ENCODE measurements at regions not wholly inside any gene's neighbourhood (a gene's known extent, or its start where the extent isn't known, plus 50 kb on each side); places are given as distances from the start of the nearest gene placed in this dataset.
A peak's percentile ranks its signal among the peaks of the same experiment; 100 is the strongest.

- no peak for DNase-seq (ENCODE audit: extremely low spot score, insufficient read length, low read depth)
- no peak for FAIRE-seq
Observed at GRCh38 chr9:129395633-129396364, 217.7 kb upstream of the IER5L start.

- FAIRE-seq (no peak), DNase-seq (ENCODE audit: extremely low spot score, insufficient read length, low read depth) (no peak)
Observed at GRCh38 chr9:129394886-129395279, 216.8 kb upstream of the IER5L start.

- FAIRE-seq, result no peak
- no peak for DNase-seq (ENCODE audit: extremely low spot score, insufficient read length, low read depth)
Observed at GRCh38 chr9:129394061-129394885, 216.2 kb upstream of the IER5L start.

GRCh38 chr9:129393064-129393463, 215.0 kb upstream of the IER5L start:
- FAIRE-seq (no peak), DNase-seq (ENCODE audit: extremely low spot score, insufficient read length, low read depth) (no peak)

- FAIRE-seq, result no peak
Observed at GRCh38 chr9:129392093-129392541, 214.1 kb upstream of the IER5L start.

GRCh38 chr9:129391221-129391661, 213.2 kb upstream of the IER5L start:
- no peak for FAIRE-seq
- no peak for DNase-seq (ENCODE audit: extremely low spot score, insufficient read length, low read depth)

More at GRCh38 chr9:129392093-129392541, 214.1 kb upstream of the IER5L start:
- no peak for DNase-seq (ENCODE audit: extremely low spot score, insufficient read length, low read depth)

- FAIRE-seq, result no peak
Observed at GRCh38 chr9:129390541-129390940, 212.5 kb upstream of the IER5L start.

GRCh38 chr9:129387822-129388221, 209.8 kb upstream of the IER5L start:
- FAIRE-seq (no peak), DNase-seq (ENCODE audit: extremely low spot score, insufficient read length, low read depth) (no peak)

More at GRCh38 chr9:129390541-129390940, 212.5 kb upstream of the IER5L start:
- DNase-seq (ENCODE audit: extremely low spot score, insufficient read length, low read depth), result no peak

GRCh38 chr9:129386812-129387177, 208.7 kb upstream of the IER5L start:
- FAIRE-seq, result no peak

GRCh38 chr9:129385211-129385934, 207.3 kb upstream of the IER5L start:
- no peak for DNase-seq (ENCODE audit: extremely low spot score, insufficient read length, low read depth)
- FAIRE-seq, result no peak

More at GRCh38 chr9:129386812-129387177, 208.7 kb upstream of the IER5L start:
- no peak for DNase-seq (ENCODE audit: extremely low spot score, insufficient read length, low read depth)

GRCh38 chr9:129384491-129385210, 206.6 kb upstream of the IER5L start:
- no peak for FAIRE-seq

GRCh38 chr9:129383561-129384490, 205.8 kb upstream of the IER5L start:
- peak; percentile 80 for FAIRE-seq
- DNase-seq (ENCODE audit: extremely low spot score, insufficient read length, low read depth), result peak; percentile 70

More at GRCh38 chr9:129384491-129385210, 206.6 kb upstream of the IER5L start:
- DNase-seq (ENCODE audit: extremely low spot score, insufficient read length, low read depth), result no peak

GRCh38 chr9:129383019-129383560, 205.0 kb upstream of the IER5L start:
- no peak for FAIRE-seq
- DNase-seq (ENCODE audit: extremely low spot score, insufficient read length, low read depth), result no peak

GRCh38 chr9:129382281-129383018, 204.4 kb upstream of the IER5L start:
- DNase-seq (ENCODE audit: extremely low spot score, insufficient read length, low read depth), result no peak
- no peak for FAIRE-seq

GRCh38 chr9:129381481-129381957, 203.5 kb upstream of the IER5L start:
- no peak for FAIRE-seq
- no peak for DNase-seq (ENCODE audit: extremely low spot score, insufficient read length, low read depth)

GRCh38 chr9:129380961-129381401, 202.9 kb upstream of the IER5L start:
- FAIRE-seq (no peak), DNase-seq (ENCODE audit: extremely low spot score, insufficient read length, low read depth) (no peak)

- no peak for DNase-seq (ENCODE audit: extremely low spot score, insufficient read length, low read depth)
- no peak for FAIRE-seq
Observed at GRCh38 chr9:129379886-129380285, 201.8 kb upstream of the IER5L start.
